Peyer's patch (tissue), 4 donors: ENCODE measurements at regions not wholly inside any gene's neighbourhood (a gene's known extent, or its start where the extent isn't known, plus 50 kb on each side); places are given as distances from the start of the nearest gene placed in this dataset.

Experiments
- POLR2A ChIP-seq, 2 donors: fragments of 450-650 bp; IDR thresholded peaks; one replicate each; pipeline ENCODE4 v1.5.1; 2017; ENCODE audit warnings: antibody characterized with exemption in 2 of 2, mild to moderate bottlenecking in 2 of 2, moderate library complexity in 2 of 2
- TF ChIP-seq, protein P1 (sequence below), 6 experiments: fragments of 450-650 bp in 4 of 6; fragments of 200-600 bp in 2 of 6; sonication (generic) in 1 of 6; IDR thresholded peaks; one replicate each; pipeline ENCODE4 v1.5.1; 2017 to 2019; ENCODE audit warnings: antibody characterized with exemption in 6 of 6, mild to moderate bottlenecking in 3 of 6, moderate library complexity in 1 of 6

DNA sequence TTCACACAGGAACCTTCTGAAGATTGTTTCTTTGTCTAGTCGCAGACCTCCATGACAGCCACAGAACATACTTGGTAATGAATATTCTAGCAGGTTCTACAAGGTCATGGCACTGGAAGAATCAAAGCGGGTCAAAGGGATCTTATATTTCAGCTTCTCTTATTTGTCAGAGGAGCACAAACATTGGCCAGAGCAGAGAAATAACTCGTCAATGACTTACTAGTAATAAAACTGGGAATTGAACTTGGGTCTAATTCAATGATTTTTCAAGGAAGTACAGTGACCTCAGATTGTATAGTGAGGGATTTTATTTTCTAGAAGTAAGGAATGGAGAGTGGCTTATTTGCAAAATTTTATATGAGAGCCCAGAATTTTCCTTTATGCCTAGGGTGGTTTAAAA, 290.8 kb upstream of the PLXNA2 start:
- no peak for TF ChIP-seq POLR2A (IDR thresholded peaks at IDR 0.05)
- TF ChIP-seq, protein P1, sequence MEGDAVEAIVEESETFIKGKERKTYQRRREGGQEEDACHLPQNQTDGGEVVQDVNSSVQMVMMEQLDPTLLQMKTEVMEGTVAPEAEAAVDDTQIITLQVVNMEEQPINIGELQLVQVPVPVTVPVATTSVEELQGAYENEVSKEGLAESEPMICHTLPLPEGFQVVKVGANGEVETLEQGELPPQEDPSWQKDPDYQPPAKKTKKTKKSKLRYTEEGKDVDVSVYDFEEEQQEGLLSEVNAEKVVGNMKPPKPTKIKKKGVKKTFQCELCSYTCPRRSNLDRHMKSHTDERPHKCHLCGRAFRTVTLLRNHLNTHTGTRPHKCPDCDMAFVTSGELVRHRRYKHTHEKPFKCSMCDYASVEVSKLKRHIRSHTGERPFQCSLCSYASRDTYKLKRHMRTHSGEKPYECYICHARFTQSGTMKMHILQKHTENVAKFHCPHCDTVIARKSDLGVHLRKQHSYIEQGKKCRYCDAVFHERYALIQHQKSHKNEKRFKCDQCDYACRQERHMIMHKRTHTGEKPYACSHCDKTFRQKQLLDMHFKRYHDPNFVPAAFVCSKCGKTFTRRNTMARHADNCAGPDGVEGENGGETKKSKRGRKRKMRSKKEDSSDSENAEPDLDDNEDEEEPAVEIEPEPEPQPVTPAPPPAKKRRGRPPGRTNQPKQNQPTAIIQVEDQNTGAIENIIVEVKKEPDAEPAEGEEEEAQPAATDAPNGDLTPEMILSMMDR (IDR thresholded peaks at IDR 0.05): no peak
